NCI-H460 (cell line): ENCODE measurements at regions not wholly inside any gene's neighbourhood (a gene's known extent, or its start where the extent isn't known, plus 50 kb on each side); places are given as distances from the start of the nearest gene placed in this dataset.

Experiments
- DNase-seq: peaks from one replicate; pipeline ENCODE4 v3.0.0-alpha.2; 2016; ENCODE audit warnings: low read depth; ENCODE audit errors: extremely low read depth

DNA sequence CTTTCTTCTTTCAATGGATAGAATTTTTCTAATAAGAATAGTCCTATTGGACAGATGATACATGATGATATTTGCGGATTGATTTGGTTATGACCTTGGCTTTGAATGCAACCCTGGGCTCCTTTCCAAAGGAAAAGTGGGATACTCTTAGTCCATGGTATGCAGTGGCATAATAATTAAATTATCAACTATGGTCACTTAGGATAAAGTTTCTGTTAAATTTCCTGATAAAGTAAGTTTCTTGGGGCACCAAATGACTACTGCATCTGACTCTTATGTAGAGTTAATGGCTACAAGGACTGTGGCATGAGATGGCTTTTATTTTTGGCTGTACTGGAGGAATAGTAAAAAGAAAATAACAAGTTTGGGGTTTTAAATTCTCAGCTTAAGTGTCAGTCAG is 126.7 kb downstream of the QPCT start:
- no peak for DNase-seq

DNA sequence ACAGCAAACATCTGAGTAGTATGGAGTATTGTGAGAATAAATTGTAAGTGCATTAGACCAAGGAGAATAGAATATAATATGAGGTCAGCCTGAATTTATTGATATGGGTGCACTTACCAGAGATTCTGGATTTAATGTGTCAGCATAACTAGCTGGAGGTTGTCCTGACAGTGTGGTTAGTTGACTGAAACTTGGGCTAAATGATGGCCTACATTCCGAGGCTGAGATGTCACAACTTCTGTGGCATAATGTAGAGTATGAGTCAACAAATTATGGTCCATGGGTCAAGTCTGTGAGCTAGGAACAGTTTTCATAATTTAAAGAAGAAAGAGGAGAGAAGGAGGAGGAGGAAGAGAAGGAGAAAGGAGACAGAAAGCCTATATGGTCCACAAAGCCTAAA is 127.6 kb downstream of the QPCT start:
- no peak for DNase-seq

DNA sequence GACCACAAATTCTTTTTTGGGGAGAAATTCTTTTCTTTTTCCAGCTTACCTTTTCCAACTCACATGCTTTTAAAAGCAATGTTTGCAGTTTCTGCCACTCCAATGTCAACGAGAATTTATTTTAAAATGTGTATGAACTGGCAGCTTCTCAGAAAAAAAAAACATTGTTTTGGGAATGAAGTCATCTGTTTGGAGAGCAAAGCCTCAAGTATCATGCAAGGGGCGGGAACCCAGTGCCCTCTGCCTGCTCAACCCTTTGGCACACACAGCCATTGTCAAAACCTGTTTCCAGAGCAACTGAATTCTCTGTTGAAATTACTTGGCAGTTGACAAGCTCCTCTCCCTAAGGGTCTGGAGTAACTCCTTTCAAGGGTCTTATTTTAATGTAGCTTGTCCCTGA is 128.5 kb downstream of the QPCT start:
- DNase-seq: no peak

DNA sequence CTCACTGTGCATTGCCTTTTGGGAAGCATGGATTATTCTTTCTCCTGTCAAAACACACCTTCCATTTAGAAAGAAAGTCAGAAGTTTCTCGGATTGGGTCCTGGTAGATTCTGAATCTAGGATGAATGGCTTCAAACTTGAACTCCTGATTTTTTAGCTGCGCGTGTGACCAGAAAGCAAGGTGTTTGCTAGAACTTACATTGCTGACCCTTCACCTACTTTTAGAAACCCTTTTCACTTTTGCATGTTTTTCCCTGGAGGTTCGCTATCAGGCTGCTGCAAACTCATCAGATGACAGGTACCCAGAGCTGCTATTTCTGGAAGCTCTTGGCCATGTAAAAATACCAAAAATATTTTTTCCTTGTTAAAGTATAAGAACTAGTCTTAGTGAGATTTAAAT is 132.0 kb downstream of the QPCT start:
- DNase-seq: no peak

DNA sequence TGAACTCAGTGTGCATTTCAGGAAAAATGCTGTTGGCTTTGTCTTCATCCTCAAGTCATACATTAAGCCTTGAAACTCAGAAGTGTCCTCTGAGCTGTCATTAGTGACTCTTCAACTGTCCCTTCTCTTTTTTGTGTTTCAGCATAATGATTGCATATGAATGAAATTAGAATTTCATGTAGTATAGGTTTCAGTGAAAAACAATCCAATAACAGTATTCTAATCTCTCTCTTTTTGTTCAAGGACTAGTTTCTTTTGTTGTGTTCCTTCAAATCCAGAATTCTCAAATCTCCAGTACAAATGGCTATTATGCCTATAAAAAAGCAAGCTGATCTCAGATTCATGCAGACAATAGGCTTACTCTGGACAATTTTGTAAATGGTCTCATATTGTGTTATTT is 133.5 kb downstream of the QPCT start:
- no peak for DNase-seq

DNA sequence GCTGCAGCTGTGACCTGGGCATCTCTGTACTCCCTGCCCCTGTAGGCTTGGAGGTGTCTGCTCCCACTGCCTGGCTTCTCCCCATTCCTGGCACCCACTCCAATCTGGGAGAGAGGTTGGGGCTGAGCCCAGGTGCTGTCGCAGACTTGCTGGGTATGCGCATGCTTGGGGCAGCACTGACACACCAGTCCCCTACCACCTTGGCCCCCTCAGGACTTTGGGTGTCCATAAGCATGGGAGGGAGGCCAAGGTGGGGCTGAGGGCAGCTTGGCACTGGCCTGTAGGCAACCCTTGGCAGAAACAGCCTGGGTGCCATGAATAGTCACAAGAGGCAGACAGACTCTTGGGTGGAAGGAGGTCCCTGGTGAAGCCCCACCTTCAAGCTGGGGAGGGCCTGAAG is 136.8 kb downstream of the QPCT start:
- no peak for DNase-seq

DNA sequence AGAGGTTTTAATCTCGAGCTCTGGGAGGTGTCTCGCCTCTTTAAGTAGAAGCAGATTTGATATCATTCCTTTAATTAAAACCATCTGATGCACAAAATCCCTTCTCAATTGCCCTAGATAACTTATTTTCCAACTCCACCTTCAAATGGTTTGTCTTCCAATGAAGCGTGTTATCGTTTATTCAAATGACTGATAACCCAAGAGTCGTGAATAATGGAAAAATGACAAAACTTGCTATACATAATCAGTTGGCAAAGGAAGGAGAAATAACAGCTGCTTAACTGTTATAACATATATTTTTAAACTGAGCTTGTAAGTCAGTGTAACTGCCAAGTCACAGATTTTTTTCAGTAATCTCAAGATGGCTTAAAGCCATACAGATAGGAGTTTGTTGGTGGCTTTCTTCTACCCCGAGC is 144.6 kb downstream of the QPCT start:
- no peak for DNase-seq

DNA sequence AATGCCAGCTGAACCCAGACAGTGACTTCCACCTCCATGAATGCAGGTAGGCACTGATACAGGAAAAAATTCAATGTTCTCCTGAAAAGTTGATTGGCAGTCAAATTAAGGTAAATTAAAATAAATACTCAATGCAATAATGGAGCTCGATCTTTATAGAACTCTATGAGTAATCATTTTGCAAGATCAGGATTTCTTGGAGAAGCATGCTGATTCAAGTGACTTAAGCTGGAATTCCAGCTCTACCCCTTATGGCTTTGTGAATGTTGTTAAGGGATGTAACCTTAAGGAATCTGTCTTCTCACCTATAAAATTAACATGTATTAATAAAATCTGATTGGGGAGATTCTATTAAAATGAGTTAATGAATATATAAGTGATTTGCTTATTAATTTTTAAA is 145.1 kb downstream of the QPCT start:
- DNase-seq: no peak

DNA sequence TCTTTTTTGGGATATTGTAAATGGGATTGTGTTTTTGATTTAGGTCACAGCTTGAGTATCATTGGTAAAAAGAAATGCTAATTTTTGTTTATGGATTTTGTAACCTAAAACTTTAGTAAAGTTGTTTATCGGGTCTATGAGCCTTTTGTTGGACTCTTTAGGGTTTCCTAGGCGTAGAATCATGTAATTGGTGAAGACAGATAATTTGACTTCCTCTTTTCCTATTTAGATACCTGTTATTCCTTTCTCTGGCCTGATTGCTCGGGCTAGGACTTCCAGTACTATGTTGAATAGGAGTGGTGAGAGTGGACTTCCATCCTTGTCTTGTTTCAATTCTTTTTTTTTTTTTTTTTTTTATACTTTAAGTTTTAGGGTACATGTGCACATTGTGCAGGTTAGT is 149.0 kb downstream of the QPCT start:
- no peak for DNase-seq

DNA sequence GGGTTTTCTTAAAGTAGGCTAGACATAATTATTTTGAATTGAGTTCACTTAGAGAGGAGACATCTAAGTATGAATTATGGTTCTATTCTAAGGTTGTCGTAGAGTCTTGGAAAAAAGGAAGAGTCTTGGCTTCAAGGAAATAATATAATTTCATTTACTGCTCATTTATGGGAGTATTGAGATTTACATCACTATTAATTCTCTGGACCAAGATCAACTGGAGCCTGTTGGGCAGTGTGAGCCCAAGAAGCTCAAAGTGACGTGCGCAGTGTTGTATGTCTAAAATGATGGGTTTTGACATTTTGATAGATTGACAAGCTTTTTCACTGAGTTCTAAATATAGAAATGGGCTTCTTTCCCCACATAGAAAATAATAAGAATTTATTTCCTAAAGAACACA is 154.7 kb downstream of the QPCT start:
- DNase-seq: no peak

DNA sequence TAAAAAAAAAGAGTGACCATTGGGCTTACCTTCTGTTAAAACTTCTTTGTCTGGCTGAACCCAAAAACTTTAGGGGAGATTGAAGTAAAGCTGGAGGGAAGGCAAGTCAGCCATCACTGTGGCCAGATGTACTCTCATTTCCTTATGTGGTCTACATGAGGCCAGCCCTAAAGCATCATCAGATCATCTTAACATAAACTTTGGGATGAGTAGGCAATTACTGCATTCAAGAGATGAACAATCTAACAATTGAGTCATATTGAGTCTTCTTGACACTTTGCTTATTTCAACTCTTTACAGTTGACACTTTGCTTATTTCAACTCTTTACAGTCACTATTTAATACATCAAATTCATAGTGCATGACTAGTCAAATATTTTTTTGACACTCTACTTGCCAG is 155.6 kb downstream of the QPCT start:
- DNase-seq: no peak

DNA sequence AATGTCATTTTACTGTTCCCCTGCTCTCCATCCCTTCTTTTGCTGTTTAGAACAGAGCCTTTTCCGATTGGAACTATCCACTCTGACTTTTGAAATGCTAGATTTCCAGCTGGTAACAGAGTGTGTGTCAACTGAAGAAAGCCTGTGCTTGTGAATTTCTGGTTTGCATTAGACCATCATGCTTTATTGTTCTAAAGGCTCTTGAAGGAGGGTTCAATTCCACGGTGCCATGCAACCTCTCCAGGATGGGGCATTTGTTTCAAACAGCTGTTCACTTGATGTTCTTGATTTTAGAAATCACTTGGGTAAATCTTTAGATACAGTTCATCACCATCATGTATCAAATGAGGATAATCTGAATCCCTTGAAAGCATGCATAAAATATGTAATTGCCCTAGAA is 156.7 kb downstream of the QPCT start:
- DNase-seq: no peak

DNA sequence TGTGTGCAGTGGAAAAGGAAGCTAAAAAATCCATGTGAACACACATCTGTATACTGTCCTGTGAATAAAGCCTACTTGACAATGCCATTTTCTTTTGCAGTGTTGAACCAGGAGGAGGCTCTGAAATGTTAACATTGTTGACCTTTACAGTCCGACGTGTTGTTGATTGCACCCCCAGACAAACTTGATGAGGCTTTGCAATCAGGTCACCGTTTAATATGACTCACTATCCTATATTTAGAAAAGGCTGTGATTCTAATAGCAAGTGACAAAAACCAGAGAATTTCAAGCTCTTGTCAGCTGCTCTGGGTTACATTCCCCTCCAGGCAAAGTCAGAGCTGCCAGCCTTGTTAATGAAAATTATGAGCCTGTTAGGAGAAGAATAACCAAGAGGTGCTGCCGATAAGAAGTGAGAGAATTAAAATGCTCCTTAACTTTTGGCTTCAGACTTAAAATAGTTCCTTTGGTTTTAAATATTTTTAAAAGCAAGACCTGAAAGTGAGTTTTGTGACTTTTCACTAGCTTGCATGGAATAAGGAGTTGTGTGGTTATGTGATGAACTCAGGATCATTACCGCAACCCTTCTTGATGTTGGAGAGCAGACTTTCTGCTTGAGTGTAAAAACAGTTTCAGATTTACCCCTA is 162.1 kb downstream of the QPCT start:
- no peak for DNase-seq

DNA sequence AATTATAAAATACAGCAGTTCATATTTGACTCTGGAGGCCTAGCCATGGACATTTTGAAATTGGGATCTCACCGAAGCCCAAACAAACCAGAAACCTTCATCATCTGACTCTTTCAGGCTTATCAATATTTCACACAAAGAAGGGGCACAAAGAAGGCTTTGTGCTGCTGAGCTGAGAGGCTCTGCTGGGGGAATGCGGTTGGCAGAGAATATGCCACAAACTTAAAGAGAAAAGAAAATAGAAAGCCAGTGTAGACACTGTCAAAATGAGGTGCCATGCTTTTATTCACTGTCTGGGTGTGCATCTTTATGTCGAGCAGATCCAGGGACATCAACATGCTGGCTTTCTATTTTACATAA is 162.6 kb downstream of the QPCT start:
- DNase-seq: no peak

DNA sequence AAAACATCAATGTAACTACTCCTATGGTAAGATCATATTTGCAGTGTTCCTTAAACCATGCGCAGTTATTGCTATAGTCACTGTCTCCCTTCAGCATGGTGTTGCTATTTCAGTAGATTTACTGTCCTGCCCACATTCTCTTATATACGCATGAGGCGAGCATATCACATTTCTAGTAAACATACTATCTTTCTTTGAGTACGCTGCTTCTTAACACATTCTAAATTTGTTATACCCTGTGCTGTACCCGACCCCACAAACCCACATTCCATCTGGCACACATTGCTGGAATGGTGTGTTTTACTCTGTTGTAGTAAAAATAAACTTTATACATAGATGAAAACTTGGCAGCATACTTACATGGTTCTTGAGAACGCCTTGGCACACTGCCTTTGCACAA is 163.3 kb downstream of the QPCT start:
- DNase-seq: no peak

DNA sequence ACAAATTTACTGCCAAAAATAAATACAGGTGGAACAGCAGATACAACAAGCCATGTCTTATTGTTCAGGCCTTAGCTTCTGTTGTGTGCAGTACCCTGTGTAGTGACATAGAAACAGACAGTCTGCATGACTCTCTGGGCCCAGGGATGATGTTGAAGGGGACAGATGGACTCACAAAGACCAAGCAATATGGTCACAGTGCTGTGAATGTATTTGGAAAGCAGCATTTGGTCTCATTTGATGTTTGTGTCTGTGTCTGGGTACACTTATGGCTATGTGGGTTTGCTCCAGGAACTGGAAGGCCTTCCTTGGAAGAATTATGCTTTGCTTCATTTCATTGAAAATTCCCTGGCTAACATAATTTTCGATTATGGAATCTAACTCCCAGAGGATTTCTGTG is 158.5 kb downstream of the CDC42EP3 start:
- DNase-seq: no peak

DNA sequence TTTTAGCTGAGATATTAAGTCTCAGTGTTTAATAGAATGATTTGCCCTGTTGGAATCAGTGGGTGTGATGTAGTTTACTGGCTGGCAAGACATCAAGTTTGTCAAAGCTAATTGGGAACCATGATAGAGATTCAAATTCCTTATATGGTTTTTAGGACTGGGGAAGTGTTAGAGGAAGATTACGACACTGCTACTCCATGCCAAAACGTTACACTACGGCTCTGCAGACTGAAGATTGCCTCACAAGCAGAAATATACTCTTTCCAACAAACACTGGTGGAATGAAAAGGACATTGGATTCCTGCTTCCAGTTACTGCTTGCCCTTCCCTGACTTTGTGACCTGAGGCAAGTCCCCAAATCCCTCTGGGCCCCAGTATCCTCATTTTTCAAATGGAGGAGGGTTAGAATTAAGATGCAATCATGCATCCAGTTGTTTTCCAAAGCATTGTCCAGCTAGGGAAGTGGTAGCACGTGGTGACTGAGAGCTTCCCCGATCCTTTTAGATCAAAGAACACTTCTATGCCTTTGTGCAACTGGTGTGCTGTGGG is 147.6 kb downstream of the CDC42EP3 start:
- DNase-seq: no peak

DNA sequence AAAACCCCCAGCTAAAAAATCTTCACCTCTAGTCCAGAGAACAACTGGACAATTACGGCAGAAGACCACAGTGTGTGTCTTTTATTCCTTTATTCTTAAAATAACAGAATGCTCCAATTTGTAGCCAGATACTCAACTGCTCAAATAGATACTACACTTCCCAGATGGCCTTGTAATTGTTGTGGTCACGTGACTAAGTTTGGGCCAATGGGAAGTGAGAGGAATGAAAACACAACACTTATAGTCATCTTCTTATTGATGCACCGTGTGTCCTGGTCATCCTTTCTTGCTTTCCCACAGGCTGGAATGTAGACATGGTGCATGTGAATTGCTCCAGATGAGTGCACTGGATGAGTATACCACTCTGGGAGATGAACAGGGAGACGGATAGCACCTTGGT is 145.1 kb downstream of the CDC42EP3 start:
- DNase-seq: no peak

DNA sequence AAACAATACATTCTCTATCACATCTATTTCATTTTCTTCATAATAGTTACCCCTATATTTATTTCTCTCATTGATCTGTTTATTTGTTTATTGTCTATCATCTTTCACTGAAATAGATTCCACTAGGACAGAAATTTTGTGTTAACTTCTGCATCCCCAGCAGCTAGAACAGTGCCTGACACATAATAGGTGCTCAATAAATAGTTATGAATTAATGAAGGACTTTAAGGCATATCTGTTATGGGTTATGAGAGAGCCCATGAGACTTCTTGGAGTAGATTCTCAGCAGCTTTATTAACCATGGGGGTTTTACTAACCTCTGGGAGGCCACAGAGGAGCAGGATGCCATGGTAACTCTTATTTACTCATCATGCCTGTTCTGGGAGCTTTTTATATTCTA is 144.6 kb downstream of the CDC42EP3 start:
- no peak for DNase-seq

DNA sequence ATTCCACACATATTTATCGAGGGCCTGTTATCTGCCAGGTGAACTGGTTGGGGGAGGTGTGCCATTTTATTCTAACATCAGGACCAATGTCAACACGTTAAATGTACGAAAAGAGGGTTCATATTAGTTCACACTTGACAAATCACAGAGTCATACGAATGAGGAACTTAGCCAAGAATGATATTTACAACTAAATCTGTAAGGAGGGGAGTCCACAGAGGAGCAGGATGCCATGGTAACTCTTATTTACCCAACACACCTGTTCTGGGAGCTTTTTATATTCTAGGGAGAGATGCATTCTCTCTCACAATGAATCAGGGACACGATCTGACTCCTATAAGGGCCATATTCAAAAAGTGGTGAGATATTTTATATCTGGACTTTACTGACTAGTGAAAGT is 144.1 kb downstream of the CDC42EP3 start:
- DNase-seq: no peak

DNA sequence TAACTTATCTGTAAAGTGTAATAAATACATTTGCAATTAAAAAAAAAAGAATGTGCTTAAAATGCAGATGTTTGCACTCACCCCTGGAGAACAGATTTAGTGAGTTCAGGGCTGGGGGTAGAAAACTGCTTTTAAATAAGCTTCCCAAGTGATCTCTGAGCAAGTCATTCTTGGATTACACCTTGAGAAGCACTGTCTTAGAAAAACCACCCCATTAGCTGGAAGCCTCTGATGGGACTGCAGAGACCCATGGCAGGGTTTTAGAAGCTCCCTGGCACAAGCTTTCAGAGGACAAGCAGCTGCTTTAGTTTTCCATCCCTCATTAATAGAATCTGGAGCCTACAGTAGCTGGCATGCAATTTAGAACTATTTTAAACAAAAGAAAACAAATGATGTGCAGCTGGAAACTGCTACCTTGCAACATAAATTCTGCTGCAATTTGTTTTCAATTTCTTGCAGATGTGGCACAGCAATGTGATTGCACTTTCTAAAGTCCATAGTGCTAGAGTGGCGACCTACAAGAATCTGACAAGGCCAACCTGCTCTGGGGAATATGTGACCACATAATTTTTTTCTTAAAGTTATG is 141.5 kb downstream of the CDC42EP3 start:
- no peak for DNase-seq

DNA sequence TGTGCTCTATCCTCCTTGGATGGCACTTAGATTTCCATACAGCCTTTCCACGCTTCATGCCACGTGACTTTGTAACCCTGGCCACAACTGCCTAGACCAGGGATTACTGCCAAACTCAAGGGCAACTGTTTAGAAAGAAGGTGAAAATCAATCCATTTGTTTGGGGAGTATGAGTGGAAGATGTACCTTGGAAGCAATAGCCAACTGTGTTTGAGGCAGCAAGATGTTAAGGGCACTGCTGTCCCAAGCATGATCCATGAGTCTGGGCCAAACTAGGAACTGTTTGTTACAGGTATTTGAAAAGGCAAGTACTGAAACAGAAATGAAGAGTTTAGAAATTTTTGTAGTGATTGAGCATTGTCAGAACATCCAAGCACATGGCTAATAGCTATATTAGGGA is 138.9 kb downstream of the CDC42EP3 start:
- DNase-seq: no peak

DNA sequence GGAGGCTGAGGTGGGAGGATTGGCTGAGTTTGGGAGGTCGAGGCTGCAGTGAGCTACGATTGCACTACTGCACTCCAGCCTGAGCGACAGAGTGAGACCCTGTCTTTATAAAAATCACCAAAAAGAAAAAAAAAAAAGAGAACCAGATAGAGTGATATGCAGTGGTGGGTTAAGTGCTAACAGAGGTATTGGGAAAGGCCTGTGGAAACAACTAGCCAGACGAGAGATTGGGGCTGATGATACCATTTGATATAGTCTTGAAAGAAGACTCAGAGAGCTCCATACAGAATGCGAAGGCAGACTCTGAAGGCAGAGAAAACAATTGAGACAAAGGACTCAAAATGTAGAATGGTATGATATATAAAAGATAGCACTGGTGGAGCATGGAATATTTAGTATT is 134.1 kb downstream of the CDC42EP3 start:
- DNase-seq: no peak
